ENCODE measurements at regions not wholly inside any gene's neighbourhood (a gene's known extent, or its start where the extent isn't known, plus 50 kb on each side); places are given as distances from the start of the nearest gene placed in this dataset.

- Histone ChIP-seq H3K9me1 (replicated peaks; ENCODE audit: control insufficient read depth, extremely low read depth, insufficient read depth, low read length) (no peaks in the 10 kb centered on the region), H3K4me1 (ENCODE audit: control insufficient read depth, extremely low read depth, insufficient read depth, low read length) (no peaks in the 10 kb centered on the region), H3K36me3 (ENCODE audit: control insufficient read depth in 2 of 2, extremely low read depth in 1 of 2, insufficient read depth in 2 of 2, low read length in 2 of 2) (no peaks in the 10 kb centered on the region), H4K20me1 (replicated peaks; ENCODE audit: control insufficient read depth, extremely low read depth, insufficient read depth, low read length) (no peaks in the 10 kb centered on the region), H3K27me3 (ENCODE audit: control insufficient read depth in 2 of 2, insufficient read depth in 2 of 2, low read length in 2 of 2) (no peaks in the 10 kb centered on the region), H2AFZ (ENCODE audit: low read depth, low read length) (no peak overlapping the region), H3K4me2 (ENCODE audit: insufficient read depth, low read length) (no peak overlapping the region), H3K79me2 (ENCODE audit: control insufficient read depth, insufficient read depth, low read length) (no peaks in the 10 kb centered on the region), H3K4me3 (replicated peaks in 1 of 3; ENCODE audit: insufficient read depth in 1 of 3, low read depth in 1 of 3, low read length in 3 of 3) (no peak overlapping the region), H3K9ac (replicated peaks; ENCODE audit: extremely low read depth, insufficient read depth, low read length) (no peak overlapping the region), H3K27ac (ENCODE audit: insufficient read depth, low read depth, low read length) (no peak overlapping the region), H3K9me3 (replicated peaks; ENCODE audit: control insufficient read depth, insufficient read depth, low read length) (no peaks in the 10 kb centered on the region)
- BruUV-seq (replicated peaks) = no TSS peak
- dilution Hi-C loops (cut with MboI; ENCODE audit: extremely low pct_ligation_motif_present, low sequenced_read_pairs) (no loop called here), intact Hi-C loops (cut with micrococcal nuclease) (no loop called here)
- DNase-seq (ENCODE audit: low read depth, low spot score) = no peak
- no peak for FAIRE-seq
- TF ChIP-seq CTCF (IDR thresholded peaks at IDR 0.05; ENCODE audit: extremely low read depth in 1 of 2, insufficient read depth in 1 of 2, low read depth in 1 of 2, low read length in 2 of 2) (no peak), POLR2AphosphoS5 (IDR thresholded peaks at IDR 0.05; ENCODE audit: insufficient read depth, low read depth, low read length) (no peak), GATA2 (IDR thresholded peaks at IDR 0.05; ENCODE audit: insufficient read depth, insufficient read length, low read depth, low read length) (no peak), POLR2A (IDR thresholded peaks at IDR 0.05; ENCODE audit: low read depth, low read length) (no peak), JUN (IDR thresholded peaks at IDR 0.05; ENCODE audit: borderline replicate concordance, insufficient read depth, insufficient read length, low read depth) (no peak), MAX (IDR thresholded peaks at IDR 0.05; ENCODE audit: insufficient read depth, insufficient read length) (no peak), MYC (IDR thresholded peaks at IDR 0.05; ENCODE audit: low read depth, low read length) (no peak), FOS (IDR thresholded peaks at IDR 0.05; ENCODE audit: borderline replicate concordance, insufficient read depth, low read length) (no peak), EZH2 (IDR thresholded peaks at IDR 0.05; ENCODE audit: borderline replicate concordance, low read depth, low read length, severe bottlenecking) (no peak)
- ChIA-PET POLR2A (no interaction called here), CTCF (no interaction called here)
Measured at GRCh38 chr13:52931539-52932431, 83.3 kb upstream of the PCDH8 start.

All from endothelial cell of umbilical vein (primary cell).